OCI-LY7 (cell line): ENCODE measurements at regions not wholly inside any gene's neighbourhood (a gene's known extent, or its start where the extent isn't known, plus 50 kb on each side); places are given as distances from the start of the nearest gene placed in this dataset.

Experiments used
- CTCF ChIP-seq: fragments of 200-600 bp; sonication (generic); conservative IDR thresholded peaks from 2 replicates; pipeline ENCODE4 v1.5.1; 2014; ENCODE audit warnings: mild to moderate bottlenecking, antibody characterized with exemption, low read length, moderate library complexity, mixed read lengths
- EZH2phosphoT487 ChIP-seq: fragments of 200-600 bp; sonication (generic); IDR thresholded peaks from 2 replicates; pipeline ENCODE4 v1.6.1; 2018; ENCODE audit warnings: low read depth, borderline replicate concordance, mild to moderate bottlenecking, mixed run types, antibody characterized with exemption, low read length, moderate library complexity, mixed read lengths

GRCh38 chr4:187335339-187335738 is 611.7 kb upstream of the FAT1 start:
- no peak for TF ChIP-seq CTCF
- TF ChIP-seq EZH2phosphoT487: no peak
